SK-N-SH (cell line): ENCODE measurements at regions not wholly inside any gene's neighbourhood (a gene's known extent, or its start where the extent isn't known, plus 50 kb on each side); places are given as distances from the start of the nearest gene placed in this dataset.

Experiments used
- CTCF ChIA-PET: fragments of 300-600, 350-600 bp; formaldehyde crosslinking; extraction: SDS; loops from one replicate; lab custom pipeline; 2021; lab: Yijun Ruan, JAX
- POLR2A ChIA-PET: fragments of 350-600 bp; sonication (Branson Sonifier 250); formaldehyde crosslinking; extraction: SDS; loops from one replicate; lab custom pipeline; 2020; ENCODE audit warnings: antibody characterized with exemption, inconsistent platforms; lab: Yijun Ruan, JAX
- DNase-seq: peaks from one replicate; pipeline ENCODE4 v3.0.0; 2012
- H2AFZ ChIP-seq: fragments of 200-600 bp; sonication (generic); 2 replicates; pipeline ENCODE4 v1.8.1; 2016; ENCODE audit warnings: antibody characterized with exemption, mild to moderate bottlenecking, low read depth
- H3F3A ChIP-seq: fragments of 200-600 bp; sonication (generic); replicated peaks from 2 replicates; pipeline ENCODE3; 2016; ENCODE audit warnings: antibody characterized with exemption, mild to moderate bottlenecking; ENCODE audit not compliant: insufficient read depth
- H3K27ac ChIP-seq, 2 experiments: fragments of 200-500 bp in 1 of 2; fragments of 200-600 bp in 1 of 2; sonication (Bioruptor generic) in 1 of 2; sonication (generic), shearing (Covaris generic) in 1 of 2; 2 replicates each; pipeline versions ENCODE4 v1.5.1 to v1.6.1; 2014 to 2016; ENCODE audit warnings: low read depth in 2 of 2, inconsistent platforms in 1 of 2, low read length in 1 of 2, mild to moderate bottlenecking in 1 of 2, mixed read lengths in 1 of 2
- H3K27me3 ChIP-seq: fragments of 200-600 bp; sonication (generic), shearing (Covaris generic); 2 replicates; pipeline ENCODE4 v1.6.1; 2016; ENCODE audit warnings: mixed run types; ENCODE audit not compliant: insufficient read depth
- H3K36me3 ChIP-seq, 2 experiments: fragments of 200-500 bp in 1 of 2; fragments of 200-600 bp in 1 of 2; sonication (Bioruptor generic) in 1 of 2; sonication (generic) in 1 of 2; replicated peaks in 1 of 2; 2 replicates each; pipeline versions ENCODE3 to v1.5.1; 2014 to 2016; ENCODE audit warnings: low read length in 1 of 2, mild to moderate bottlenecking in 1 of 2; ENCODE audit not compliant: insufficient read depth in 2 of 2, control insufficient read depth in 1 of 2
- H3K4me1 ChIP-seq, 2 experiments: fragments of 200-500 bp in 1 of 2; fragments of 200-600 bp in 1 of 2; sonication (Bioruptor generic) in 1 of 2; sonication (generic), shearing (Covaris generic) in 1 of 2; 2 replicates each; pipeline versions ENCODE4 v1.5.1 to v1.6.1; 2014 to 2016; ENCODE audit warnings: low read depth in 1 of 2, low read length in 1 of 2, mixed run types in 1 of 2; ENCODE audit not compliant: insufficient read depth in 2 of 2, control insufficient read depth in 1 of 2
- H3K4me2 ChIP-seq: fragments of 200-600 bp; sonication (generic), shearing (Covaris generic); 2 replicates; pipeline ENCODE4 v1.6.1; 2017; ENCODE audit warnings: mixed run types
- H3K4me3 ChIP-seq, 2 experiments: fragments of 200-500 bp in 1 of 2; fragments of 200-600 bp in 1 of 2; sonication (Bioruptor generic) in 1 of 2; sonication (generic), shearing (Covaris generic) in 1 of 2; 2 replicates each; pipeline versions ENCODE4 v1.5.1 to v1.8.1; 2014 to 2016; ENCODE audit warnings: low read depth in 2 of 2, inconsistent platforms in 1 of 2, low read length in 1 of 2, mild to moderate bottlenecking in 1 of 2, mixed read lengths in 1 of 2, moderate library complexity in 1 of 2
- H3K79me2 ChIP-seq: fragments of 200-600 bp; sonication (generic); 2 replicates; pipeline ENCODE4 v1.8.1; 2017; ENCODE audit warnings: mild to moderate bottlenecking; ENCODE audit not compliant: insufficient read depth
- H3K9ac ChIP-seq: fragments of 200-600 bp; sonication (generic); 2 replicates; pipeline ENCODE4 v1.6.1; 2017; ENCODE audit warnings: mixed run types
- H3K9me2 ChIP-seq: fragments of 200-600 bp; sonication (generic); 2 replicates; pipeline ENCODE4 v1.6.1; 2017; ENCODE audit warnings: mixed run types
- H3K9me3 ChIP-seq: fragments of 200-600 bp; sonication (generic); 2 replicates; pipeline ENCODE4 v1.6.1; 2017; ENCODE audit warnings: mixed run types, mild to moderate bottlenecking, moderate library complexity
- H4K20me1 ChIP-seq: fragments of 200-600 bp; sonication (generic); 2 replicates; pipeline ENCODE4 v1.6.1; 2017; ENCODE audit warnings: mild to moderate bottlenecking, mixed run types; ENCODE audit not compliant: insufficient read depth
- ELF1 ChIP-seq: IDR thresholded peaks from 2 replicates; pipeline ENCODE4 v1.4.0; 2012
- EP300 ChIP-seq, 2 experiments: IDR thresholded peaks; 2 replicates each; pipeline versions ENCODE4 v1.4.0 to v1.6.1; 2012; ENCODE audit warnings: borderline replicate concordance in 1 of 2, low read depth in 1 of 2, low read length in 1 of 2
- FOXM1 ChIP-seq: IDR thresholded peaks from 2 replicates; pipeline ENCODE4 v1.4.0; 2012; ENCODE audit warnings: low read depth, mild to moderate bottlenecking
- GATA2 ChIP-seq: sonication (generic); formaldehyde crosslinking; IDR thresholded peaks from 2 replicates; pipeline ENCODE4 v1.5.0; 2020; ENCODE audit warnings: mild to moderate bottlenecking, missing genetic modification reagents
- JUND ChIP-seq: IDR thresholded peaks from 2 replicates; pipeline ENCODE4 v1.4.0; 2012
- MXI1 ChIP-seq: IDR thresholded peaks from 2 replicates; pipeline ENCODE4 v1.6.1; 2012; ENCODE audit warnings: mild to moderate bottlenecking, low read depth, low read length, improper control_type of control experiment
- NFIC ChIP-seq: IDR thresholded peaks from 2 replicates; pipeline ENCODE4 v1.4.0; 2012; ENCODE audit warnings: borderline replicate concordance
- POLR2AphosphoS5 ChIP-seq: IDR thresholded peaks from 2 replicates; pipeline ENCODE4 v1.6.1; 2012; ENCODE audit warnings: low read depth, low read length
- RAD21 ChIP-seq: IDR thresholded peaks from 2 replicates; pipeline ENCODE4 v1.6.1; 2012; ENCODE audit warnings: mild to moderate bottlenecking, low read length
- RCOR1 ChIP-seq: fragments of 150-350 bp; IDR thresholded peaks from 2 replicates; pipeline ENCODE4 v1.6.1; 2017; ENCODE audit warnings: antibody characterized with exemption, low read length
- RFX5 ChIP-seq: IDR thresholded peaks from 2 replicates; pipeline ENCODE4 v1.6.1; 2012; ENCODE audit warnings: mild to moderate bottlenecking, improper control_type of control experiment, low read length
- RXRA ChIP-seq: IDR thresholded peaks from 2 replicates; pipeline ENCODE4 v1.4.0; 2012; ENCODE audit warnings: low read depth, mild to moderate bottlenecking, borderline replicate concordance
- TAF1 ChIP-seq: IDR thresholded peaks from 2 replicates; pipeline ENCODE4 v1.6.1; 2012; ENCODE audit warnings: low read depth, mild to moderate bottlenecking, low read length, moderate library complexity, borderline replicate concordance
- YY1 ChIP-seq: IDR thresholded peaks from 2 replicates; pipeline ENCODE4 v1.4.0; 2012; ENCODE audit warnings: low read depth, mild to moderate bottlenecking
- WGBS: methylation state at CpG from one replicate; pipeline ENCODE4 v1.1.6; 2017; ENCODE audit warnings: low lambda C conversion rate; 5-methylcytosine and 5-hydroxymethylcytosine counted together
- TF ChIP-seq, protein P1 (sequence below): fragments of 200-600 bp; sonication (generic); IDR thresholded peaks from 2 replicates; pipeline ENCODE4 v1.6.1; 2017; ENCODE audit warnings: antibody characterized with exemption, mild to moderate bottlenecking, moderate library complexity
- TF ChIP-seq, protein P2 (sequence below): IDR thresholded peaks from 2 replicates; pipeline ENCODE4 v1.4.0; 2012; ENCODE audit warnings: low read depth
- TF ChIP-seq, protein P3 (sequence below): IDR thresholded peaks from 2 replicates; pipeline ENCODE4 v1.4.0; 2012; ENCODE audit warnings: low read depth, borderline replicate concordance
- TF ChIP-seq, protein P4 (sequence below): IDR thresholded peaks from 2 replicates; pipeline ENCODE4 v1.4.0; 2012; ENCODE audit warnings: low read depth, borderline replicate concordance

DNA sequence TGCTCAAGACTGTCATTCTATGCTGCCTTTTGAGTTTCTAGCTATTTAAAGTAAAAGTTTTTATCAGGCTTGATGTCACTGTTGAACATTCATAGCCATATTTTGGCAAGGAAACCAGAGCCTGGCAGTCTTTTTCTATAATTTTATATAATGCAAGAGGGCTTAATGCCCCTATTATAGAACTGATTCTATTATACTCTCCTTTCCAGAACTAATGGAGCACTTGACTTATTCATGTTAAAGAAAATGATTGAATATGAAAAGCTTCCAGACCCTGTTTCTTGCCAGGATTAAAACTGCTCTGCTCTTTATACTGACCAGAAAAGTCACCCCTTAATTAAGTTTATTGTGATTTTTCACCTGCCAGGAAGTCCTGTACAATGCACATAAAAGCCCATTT lies 337.6 kb upstream of the CHRM2 start:
- POLR2A ChIA-PET = no interaction called here
- peak; percentile 21 for DNase-seq
- Histone ChIP-seq H3F3A (no peaks in the 10 kb centered on the region), H3K9me3 (peaks cover 5% of the 10 kb centered on the region; the same call in 1 of the 2 replicates), H3K4me3 (no peak overlapping the region), H4K20me1 (no peaks in the 10 kb centered on the region), H3K27ac (peak overlapping the region in 1 of 2 experiments; percentile 70; a peak in 2 of 4 replicates), H3K36me3 (no peaks in the 10 kb centered on the region), H3K4me1 (peaks cover 0 to 12% of the 10 kb centered on the region in 2 experiments; a peak in 2 of 4 replicates), H3K4me2 (no peak overlapping the region), H2AFZ (no peak overlapping the region), H3K27me3 (no peaks in the 10 kb centered on the region), H3K9me2 (no peaks in the 10 kb centered on the region), H3K9ac (no peak overlapping the region), H3K79me2 (no peaks in the 10 kb centered on the region)
- CTCF ChIA-PET = interaction anchor here (0.8 to 1.9 kb wide), 8 partner anchors 18 to 344 kb away, joined by 3 to 6 read pairs (median 3); no protein-coding TSS in a partner anchor
- TF ChIP-seq, protein P1, sequence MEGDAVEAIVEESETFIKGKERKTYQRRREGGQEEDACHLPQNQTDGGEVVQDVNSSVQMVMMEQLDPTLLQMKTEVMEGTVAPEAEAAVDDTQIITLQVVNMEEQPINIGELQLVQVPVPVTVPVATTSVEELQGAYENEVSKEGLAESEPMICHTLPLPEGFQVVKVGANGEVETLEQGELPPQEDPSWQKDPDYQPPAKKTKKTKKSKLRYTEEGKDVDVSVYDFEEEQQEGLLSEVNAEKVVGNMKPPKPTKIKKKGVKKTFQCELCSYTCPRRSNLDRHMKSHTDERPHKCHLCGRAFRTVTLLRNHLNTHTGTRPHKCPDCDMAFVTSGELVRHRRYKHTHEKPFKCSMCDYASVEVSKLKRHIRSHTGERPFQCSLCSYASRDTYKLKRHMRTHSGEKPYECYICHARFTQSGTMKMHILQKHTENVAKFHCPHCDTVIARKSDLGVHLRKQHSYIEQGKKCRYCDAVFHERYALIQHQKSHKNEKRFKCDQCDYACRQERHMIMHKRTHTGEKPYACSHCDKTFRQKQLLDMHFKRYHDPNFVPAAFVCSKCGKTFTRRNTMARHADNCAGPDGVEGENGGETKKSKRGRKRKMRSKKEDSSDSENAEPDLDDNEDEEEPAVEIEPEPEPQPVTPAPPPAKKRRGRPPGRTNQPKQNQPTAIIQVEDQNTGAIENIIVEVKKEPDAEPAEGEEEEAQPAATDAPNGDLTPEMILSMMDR = no peak
- TF ChIP-seq RFX5 = 0 out of 2 replicates have a peak, but pooled peaks have one; percentile 14
- TF ChIP-seq YY1 = no peak
- peak; percentile 18; the same call in 1 of the 2 replicates for TF ChIP-seq RAD21
- TF ChIP-seq, protein P2, sequence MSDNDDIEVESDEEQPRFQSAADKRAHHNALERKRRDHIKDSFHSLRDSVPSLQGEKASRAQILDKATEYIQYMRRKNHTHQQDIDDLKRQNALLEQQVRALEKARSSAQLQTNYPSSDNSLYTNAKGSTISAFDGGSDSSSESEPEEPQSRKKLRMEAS = no peak
- TF ChIP-seq RCOR1 = peak; percentile 57; the same call in 1 of the 2 replicates
- TF ChIP-seq GATA2 (CRISPR knock-in tag) = peak; percentile 48; the same call in 1 of the 2 replicates
- TF ChIP-seq EP300 (IDR thresholded peaks at IDR 0.05; ENCODE audit: borderline replicate concordance in 1 of 2, low read depth in 1 of 2, low read length in 1 of 2) = peak in 1 of 2 experiments; percentile 91; a peak in 2 of 4 replicates
- 0 out of 2 replicates have a peak, but pooled peaks have one; percentile 35 for TF ChIP-seq MXI1

DNA sequence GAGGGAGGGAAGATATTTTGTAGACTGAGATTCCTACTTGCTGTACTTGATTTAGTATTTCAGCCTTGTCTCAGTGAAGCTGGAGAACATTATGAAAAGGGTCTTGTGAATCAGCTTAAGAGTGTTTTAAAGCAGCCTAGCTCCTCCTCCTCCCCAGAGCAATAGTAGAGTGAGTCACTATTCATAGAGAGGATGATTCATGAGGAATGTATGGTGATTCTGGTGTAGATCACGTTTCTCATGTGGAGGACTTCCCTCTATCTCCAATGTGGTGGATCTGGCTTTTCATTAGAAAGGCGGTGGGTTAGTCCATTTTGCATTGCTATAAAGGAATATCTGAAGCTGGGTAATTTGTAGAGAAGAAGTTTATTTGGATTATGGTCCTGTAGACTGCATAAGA lies 340.1 kb upstream of the CHRM2 start:
- no peak for DNase-seq
- H3K4me1 ChIP-seq = peaks cover 0 to 12% of the 10 kb centered on the region in 2 experiments; a peak in 2 of 4 replicates
- no peaks in the 10 kb centered on the region for H3K36me3 ChIP-seq
- WGBS = 17% methylated on average over 2 of the region's 2 CpGs
- H4K20me1 ChIP-seq = no peaks in the 10 kb centered on the region
- TF ChIP-seq RFX5 = no peak
- no peak for TF ChIP-seq MXI1
- no peak overlapping the region for H3K4me2 ChIP-seq
- H3K9ac ChIP-seq = no peak overlapping the region
- no peaks in the 10 kb centered on the region for H3K27me3 ChIP-seq
- no peak overlapping the region for H2AFZ ChIP-seq
- H3K9me3 ChIP-seq = no peaks in the 10 kb centered on the region
- POLR2A ChIA-PET = no interaction called here
- no peaks in the 10 kb centered on the region for H3K79me2 ChIP-seq
- H3K27ac ChIP-seq = no peak overlapping the region
- no peak overlapping the region for H3K4me3 ChIP-seq
- CTCF ChIA-PET = no interaction called here
- no peaks in the 10 kb centered on the region for H3F3A ChIP-seq
- H3K9me2 ChIP-seq = no peaks in the 10 kb centered on the region

DNA sequence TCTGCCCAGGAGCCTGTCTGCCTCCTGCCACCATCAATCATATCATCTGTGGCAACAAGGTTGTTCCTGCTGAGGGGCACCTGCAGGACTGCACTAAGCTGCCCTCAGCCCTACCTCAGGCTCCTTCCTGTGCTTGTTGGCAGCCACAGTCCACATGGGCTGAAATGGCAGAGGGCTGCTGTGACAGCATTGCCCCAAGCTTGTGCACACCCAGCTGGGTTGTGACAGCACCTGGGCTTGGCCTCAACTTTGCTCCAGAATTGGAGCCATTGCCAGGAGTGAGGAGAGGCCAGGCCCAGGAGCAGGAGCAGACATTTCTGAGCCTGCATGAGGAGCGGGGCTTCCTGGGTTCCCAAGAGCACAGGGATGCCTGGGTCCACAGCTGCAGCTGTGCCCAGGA lies 340.9 kb upstream of the CHRM2 start:
- Histone ChIP-seq H3K27ac (no peak overlapping the region; a peak in 1 of 4 replicates), H3K4me1 (peaks cover 0 to 14% of the 10 kb centered on the region in 2 experiments; a peak in 2 of 4 replicates), H2AFZ (no peak overlapping the region), H3F3A (no peaks in the 10 kb centered on the region), H3K9ac (no peak overlapping the region), H4K20me1 (no peaks in the 10 kb centered on the region), H3K4me2 (no peak overlapping the region), H3K36me3 (no peaks in the 10 kb centered on the region), H3K27me3 (no peaks in the 10 kb centered on the region), H3K9me3 (0 out of 2 replicates have a peak, but pooled peaks cover 5% of the 10 kb centered on the region), H3K4me3 (no peak overlapping the region; a peak in 1 of 4 replicates), H3K9me2 (no peaks in the 10 kb centered on the region), H3K79me2 (no peaks in the 10 kb centered on the region)
- no peak for DNase-seq
- CTCF ChIA-PET = interaction anchor here (1.0 kb wide), 1 partner anchor 9 kb away, joined by 3 read pairs; no protein-coding TSS in a partner anchor
- WGBS = 29% methylated on average over 1 of the region's 1 CpG
- POLR2A ChIA-PET = no interaction called here
- TF ChIP-seq POLR2AphosphoS5 (no peak), EP300 (IDR thresholded peaks at IDR 0.05; ENCODE audit: borderline replicate concordance in 1 of 2, low read depth in 1 of 2, low read length in 1 of 2) (no peak), NFIC (no peak), RXRA (no peak), ELF1 (no peak), TAF1 (no peak), JUND (no peak), RFX5 (no peak), RCOR1 (no peak), FOXM1 (no peak)
- TF ChIP-seq, protein P3, sequence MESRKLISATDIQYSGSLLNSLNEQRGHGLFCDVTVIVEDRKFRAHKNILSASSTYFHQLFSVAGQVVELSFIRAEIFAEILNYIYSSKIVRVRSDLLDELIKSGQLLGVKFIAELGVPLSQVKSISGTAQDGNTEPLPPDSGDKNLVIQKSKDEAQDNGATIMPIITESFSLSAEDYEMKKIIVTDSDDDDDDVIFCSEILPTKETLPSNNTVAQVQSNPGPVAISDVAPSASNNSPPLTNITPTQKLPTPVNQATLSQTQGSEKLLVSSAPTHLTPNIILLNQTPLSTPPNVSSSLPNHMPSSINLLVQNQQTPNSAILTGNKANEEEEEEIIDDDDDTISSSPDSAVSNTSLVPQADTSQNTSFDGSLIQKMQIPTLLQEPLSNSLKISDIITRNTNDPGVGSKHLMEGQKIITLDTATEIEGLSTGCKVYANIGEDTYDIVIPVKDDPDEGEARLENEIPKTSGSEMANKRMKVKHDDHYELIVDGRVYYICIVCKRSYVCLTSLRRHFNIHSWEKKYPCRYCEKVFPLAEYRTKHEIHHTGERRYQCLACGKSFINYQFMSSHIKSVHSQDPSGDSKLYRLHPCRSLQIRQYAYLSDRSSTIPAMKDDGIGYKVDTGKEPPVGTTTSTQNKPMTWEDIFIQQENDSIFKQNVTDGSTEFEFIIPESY = no peak
- TF ChIP-seq, protein P4, sequence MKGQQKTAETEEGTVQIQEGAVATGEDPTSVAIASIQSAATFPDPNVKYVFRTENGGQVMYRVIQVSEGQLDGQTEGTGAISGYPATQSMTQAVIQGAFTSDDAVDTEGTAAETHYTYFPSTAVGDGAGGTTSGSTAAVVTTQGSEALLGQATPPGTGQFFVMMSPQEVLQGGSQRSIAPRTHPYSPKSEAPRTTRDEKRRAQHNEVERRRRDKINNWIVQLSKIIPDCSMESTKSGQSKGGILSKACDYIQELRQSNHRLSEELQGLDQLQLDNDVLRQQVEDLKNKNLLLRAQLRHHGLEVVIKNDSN = no peak
